Keratinocyte (primary cell): ENCODE measurements at regions not wholly inside any gene's neighbourhood (a gene's known extent, or its start where the extent isn't known, plus 50 kb on each side); places are given as distances from the start of the nearest gene placed in this dataset.

Experiments used
- DNase-seq: peaks from one replicate; pipeline ENCODE4 v3.0.0-alpha.2; 2011; ENCODE audit warnings: low read depth, missing footprints, low spot score
- FAIRE-seq: peaks from 2 replicates; lab custom pipeline; 2011; peaks lifted over from hg19 to GRCh38; lab: Jason Lieb, UNC
- H2AFZ ChIP-seq: 2 replicates; pipeline ENCODE4 v1.6.0; 2012; ENCODE audit warnings: low read length, control low read depth, inconsistent platforms; ENCODE audit not compliant: control insufficient read depth
- H3K27ac ChIP-seq: 2 replicates; pipeline ENCODE4 v1.5.1; 2011; ENCODE audit warnings: low read length; ENCODE audit not compliant: control insufficient read depth, insufficient read depth
- H3K27me3 ChIP-seq: 3 replicates; pipeline ENCODE4 v1.6.0; 2011; ENCODE audit warnings: low read length; ENCODE audit not compliant: control insufficient read depth, insufficient read depth; ENCODE audit errors: extremely low read depth
- H3K36me3 ChIP-seq, 2 experiments: 2 replicates in 1 of 2; 3 replicates in 1 of 2; pipeline ENCODE4 v1.5.1; 2011; ENCODE audit warnings: low read length in 2 of 2, mild to moderate bottlenecking in 1 of 2; ENCODE audit not compliant: control insufficient read depth in 2 of 2, insufficient read depth in 2 of 2; ENCODE audit errors: extremely low read depth in 1 of 2
- H3K4me1 ChIP-seq: 3 replicates; pipeline ENCODE4 v1.5.1; 2011; ENCODE audit warnings: low read length; ENCODE audit not compliant: control insufficient read depth, insufficient read depth; ENCODE audit errors: extremely low read depth
- H3K4me2 ChIP-seq: 3 replicates; pipeline ENCODE4 v1.6.0; 2011; ENCODE audit warnings: low read depth, low read length; ENCODE audit not compliant: control insufficient read depth, insufficient read depth; ENCODE audit errors: extremely low read depth
- H3K4me3 ChIP-seq, 3 experiments: fragments of 200-600 bp in 1 of 3; sonication (generic) in 1 of 3; 2 replicates in 2 of 3; 3 replicates in 1 of 3; pipeline ENCODE4 v1.5.1; 2011 to 2016; ENCODE audit warnings: low read length in 3 of 3, mild to moderate bottlenecking in 3 of 3, control low read depth in 2 of 3, inconsistent platforms in 1 of 3, low read depth in 1 of 3, mixed read lengths in 1 of 3, mixed run types in 1 of 3, moderate library complexity in 1 of 3; ENCODE audit not compliant: control insufficient read depth in 2 of 3, insufficient read depth in 2 of 3; ENCODE audit errors: extremely low read depth in 1 of 3
- H3K79me2 ChIP-seq: 2 replicates; pipeline ENCODE4 v1.6.0; 2012; ENCODE audit warnings: low read length; ENCODE audit not compliant: control insufficient read depth, insufficient read depth
- H3K9ac ChIP-seq: 3 replicates; pipeline ENCODE4 v1.6.0; 2011; ENCODE audit warnings: low read length; ENCODE audit not compliant: control insufficient read depth, insufficient read depth; ENCODE audit errors: extremely low read depth
- H3K9me1 ChIP-seq: 3 replicates; pipeline ENCODE4 v1.6.0; 2011; ENCODE audit warnings: low read length; ENCODE audit not compliant: control insufficient read depth, insufficient read depth; ENCODE audit errors: extremely low read depth
- H3K9me3 ChIP-seq: 2 replicates; pipeline ENCODE4 v1.5.1; 2012; ENCODE audit warnings: low read depth, low read length; ENCODE audit not compliant: control insufficient read depth
- H4K20me1 ChIP-seq: 3 replicates; pipeline ENCODE4 v1.6.0; 2011; ENCODE audit warnings: low read length; ENCODE audit not compliant: control insufficient read depth, insufficient read depth; ENCODE audit errors: extremely low read depth
- EZH2 ChIP-seq: IDR thresholded peaks from one replicate; pipeline ENCODE4 v1.6.1; 2012; ENCODE audit warnings: inconsistent platforms, mild to moderate bottlenecking, low read length, moderate library complexity
- dilution Hi-C: fragments of 300-500 bp; cut with MboI; formaldehyde crosslinking; loops from one replicate; pipeline ENCODE4 v1.7.0; 2020; ENCODE audit warnings: low sequenced_read_pairs; ENCODE audit not compliant: extremely low pct_ligation_motif_present
- TF ChIP-seq, protein P1 (sequence below), 3 experiments: IDR thresholded peaks in 1 of 3; conservative IDR thresholded peaks in 1 of 3; optimal IDR thresholded peaks in 1 of 3; 2 replicates in 2 of 3; 3 replicates in 1 of 3; pipeline versions ENCODE3 to v1.5.1; 2011; ENCODE audit warnings: low read length in 3 of 3, mild to moderate bottlenecking in 3 of 3, moderate library complexity in 2 of 3, control low read depth in 1 of 3, inconsistent platforms in 1 of 3; ENCODE audit not compliant: insufficient read depth in 2 of 3; ENCODE audit errors: extremely low read depth in 1 of 3

GRCh38 chr3:117939425-117940027, 1095.1 kb downstream of the IGSF11 start:
- Histone ChIP-seq H3K27ac (no peak overlapping the region), H3K9me1 (no peaks in the 10 kb centered on the region), H3K4me2 (no peak overlapping the region), H4K20me1 (no peaks in the 10 kb centered on the region), H3K36me3 (no peaks in the 10 kb centered on the region), H3K4me1 (no peaks in the 10 kb centered on the region), H3K9ac (no peak overlapping the region), H3K79me2 (no peaks in the 10 kb centered on the region), H3K4me3 (no peak overlapping the region), H3K9me3 (no peaks in the 10 kb centered on the region), H2AFZ (no peak overlapping the region), H3K27me3 (no peaks in the 10 kb centered on the region)
- TF ChIP-seq EZH2 = no peak
- TF ChIP-seq, protein P1, sequence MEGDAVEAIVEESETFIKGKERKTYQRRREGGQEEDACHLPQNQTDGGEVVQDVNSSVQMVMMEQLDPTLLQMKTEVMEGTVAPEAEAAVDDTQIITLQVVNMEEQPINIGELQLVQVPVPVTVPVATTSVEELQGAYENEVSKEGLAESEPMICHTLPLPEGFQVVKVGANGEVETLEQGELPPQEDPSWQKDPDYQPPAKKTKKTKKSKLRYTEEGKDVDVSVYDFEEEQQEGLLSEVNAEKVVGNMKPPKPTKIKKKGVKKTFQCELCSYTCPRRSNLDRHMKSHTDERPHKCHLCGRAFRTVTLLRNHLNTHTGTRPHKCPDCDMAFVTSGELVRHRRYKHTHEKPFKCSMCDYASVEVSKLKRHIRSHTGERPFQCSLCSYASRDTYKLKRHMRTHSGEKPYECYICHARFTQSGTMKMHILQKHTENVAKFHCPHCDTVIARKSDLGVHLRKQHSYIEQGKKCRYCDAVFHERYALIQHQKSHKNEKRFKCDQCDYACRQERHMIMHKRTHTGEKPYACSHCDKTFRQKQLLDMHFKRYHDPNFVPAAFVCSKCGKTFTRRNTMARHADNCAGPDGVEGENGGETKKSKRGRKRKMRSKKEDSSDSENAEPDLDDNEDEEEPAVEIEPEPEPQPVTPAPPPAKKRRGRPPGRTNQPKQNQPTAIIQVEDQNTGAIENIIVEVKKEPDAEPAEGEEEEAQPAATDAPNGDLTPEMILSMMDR (optimal IDR thresholded peaks at IDR 0.05 in 1 of 3, IDR thresholded peaks at IDR 0.05 in 1 of 3, conservative IDR thresholded peaks at IDR 0.05 in 1 of 3; ENCODE audit: extremely low read depth in 1 of 3, insufficient read depth in 2 of 3, low read length in 3 of 3) = no peak
- no peak for DNase-seq
- FAIRE-seq = no peak
- dilution Hi-C loops = no loop called here

GRCh38 chr3:117941015-117941414, 1093.6 kb downstream of the IGSF11 start:
- Histone ChIP-seq H3K4me3 (no peak overlapping the region), H3K4me2 (no peak overlapping the region), H3K79me2 (no peaks in the 10 kb centered on the region), H3K9me3 (no peaks in the 10 kb centered on the region), H3K27ac (no peak overlapping the region), H3K9me1 (no peaks in the 10 kb centered on the region), H3K9ac (no peak overlapping the region), H3K36me3 (no peaks in the 10 kb centered on the region), H3K27me3 (no peaks in the 10 kb centered on the region), H4K20me1 (no peaks in the 10 kb centered on the region), H2AFZ (no peak overlapping the region), H3K4me1 (no peaks in the 10 kb centered on the region)
- no peak for TF ChIP-seq EZH2
- TF ChIP-seq, protein P1 (optimal IDR thresholded peaks at IDR 0.05 in 1 of 3, IDR thresholded peaks at IDR 0.05 in 1 of 3, conservative IDR thresholded peaks at IDR 0.05 in 1 of 3; ENCODE audit: extremely low read depth in 1 of 3, insufficient read depth in 2 of 3, low read length in 3 of 3) = no peak
- dilution Hi-C loops = no loop called here
- DNase-seq (no peak), FAIRE-seq (no peak)
